Large intestine (tissue), 3 donors: ENCODE measurements at regions not wholly inside any gene's neighbourhood (a gene's known extent, or its start where the extent isn't known, plus 50 kb on each side); places are given as distances from the start of the nearest gene placed in this dataset.

Experiments used
- DNase-seq, 2 donors: peaks; one replicate each; pipeline versions ENCODE4 v3.0.0 to v3.0.0-alpha.2; 2013
- H3K27ac ChIP-seq: one replicate; pipeline ENCODE4 v1.5.1; 2013; ENCODE audit warnings: low read length
- H3K27me3 ChIP-seq: 2 replicates; pipeline ENCODE4 v1.6.1; 2013; ENCODE audit warnings: low read length; ENCODE audit not compliant: control insufficient read depth, insufficient read depth
- H3K36me3 ChIP-seq: 2 replicates; pipeline ENCODE4 v1.6.1; 2013; ENCODE audit warnings: low read length; ENCODE audit not compliant: control insufficient read depth, insufficient read depth
- H3K4me1 ChIP-seq: one replicate; pipeline ENCODE4 v1.6.1; 2013; ENCODE audit warnings: low read length; ENCODE audit not compliant: control insufficient read depth, insufficient read depth
- H3K4me3 ChIP-seq: one replicate; pipeline ENCODE4 v1.5.1; 2013; ENCODE audit warnings: low read length
- H3K9me3 ChIP-seq: one replicate; pipeline ENCODE4 v1.6.1; 2013; ENCODE audit warnings: mild to moderate bottlenecking, low read depth, low read length, moderate library complexity; ENCODE audit not compliant: control insufficient read depth
- WGBS: methylation state at CpG from one replicate; pipeline ENCODE4 v1.1.5; 2013; ENCODE audit warnings: low lambda C conversion rate; ENCODE audit not compliant: insufficient coverage; 5-methylcytosine and 5-hydroxymethylcytosine counted together

- no peaks in the 10 kb centered on the region for H3K9me3 ChIP-seq
- no peaks in the 10 kb centered on the region for H3K36me3 ChIP-seq
- H3K27me3 ChIP-seq, result no peaks in the 10 kb centered on the region
- WGBS, result no CpG with 5 or more reads among the region's 1 CpG
- no peak for DNase-seq
- peaks cover 15% of the 10 kb centered on the region for H3K4me1 ChIP-seq
- H3K27ac ChIP-seq, result no peak overlapping the region
- no peak overlapping the region for H3K4me3 ChIP-seq
Observed at GRCh38 chr12:91418221-91419090, 235.8 kb upstream of the DCN start.

- Histone ChIP-seq H3K4me3 (no peak overlapping the region), H3K27ac (no peak overlapping the region), H3K27me3 (no peaks in the 10 kb centered on the region), H3K36me3 (no peaks in the 10 kb centered on the region), H3K9me3 (no peaks in the 10 kb centered on the region), H3K4me1 (peaks cover 13% of the 10 kb centered on the region)
- 0% methylated on average over 1 of the region's 3 CpGs for WGBS
- DNase-seq, result no peak
Observed at GRCh38 chr12:91417650-91418049, 235.0 kb upstream of the DCN start.

DNA sequence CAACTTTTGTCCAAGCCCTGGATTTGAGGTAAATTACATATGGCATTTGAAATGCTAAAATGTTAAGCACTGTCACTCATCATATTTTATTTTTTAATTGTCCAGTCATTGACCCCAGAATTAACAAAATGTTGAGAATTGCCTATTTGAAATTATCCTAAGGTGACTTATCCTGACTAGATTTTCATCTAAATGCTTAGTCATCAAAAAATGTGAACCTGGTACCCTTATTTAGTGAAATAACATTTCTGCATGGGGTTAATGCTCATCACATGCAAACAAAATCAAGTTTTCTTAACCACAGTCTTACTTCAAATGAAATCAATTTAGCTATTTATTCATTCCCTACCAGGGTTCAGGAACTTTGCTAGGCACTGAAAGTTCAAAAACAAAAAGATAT lies 232.0 kb upstream of the DCN start:
- Histone ChIP-seq H3K27me3 (no peaks in the 10 kb centered on the region), H3K9me3 (no peaks in the 10 kb centered on the region), H3K36me3 (no peaks in the 10 kb centered on the region), H3K27ac (no peak overlapping the region), H3K4me3 (no peak overlapping the region), H3K4me1 (peaks cover 3% of the 10 kb centered on the region)
- DNase-seq, result no peak

GRCh38 chr12:91413581-91414546 lies 231.2 kb upstream of the DCN start:
- DNase-seq, result peak; percentile 77 to 90
- Histone ChIP-seq H3K4me1 (peaks cover 3% of the 10 kb centered on the region), H3K27ac (peak overlapping the region; percentile 81), H3K36me3 (no peaks in the 10 kb centered on the region), H3K27me3 (no peaks in the 10 kb centered on the region), H3K4me3 (no peak overlapping the region), H3K9me3 (no peaks in the 10 kb centered on the region)
- WGBS, result 87% methylated on average over 2 of the region's 6 CpGs

- Histone ChIP-seq H3K9me3 (no peaks in the 10 kb centered on the region), H3K27ac (no peak overlapping the region), H3K27me3 (no peaks in the 10 kb centered on the region), H3K36me3 (no peaks in the 10 kb centered on the region), H3K4me1 (no peaks in the 10 kb centered on the region), H3K4me3 (no peak overlapping the region)
- WGBS, result no CpG with 5 or more reads among the region's 1 CpG
- peak in 1 of 2 donors; percentile 12 for DNase-seq
Observed at GRCh38 chr12:91406920-91407341, 224.3 kb upstream of the DCN start.

- no CpG with 5 or more reads among the region's 4 CpGs for WGBS
- H3K36me3 ChIP-seq, result no peaks in the 10 kb centered on the region
- H3K4me3 ChIP-seq, result no peak overlapping the region
- H3K27me3 ChIP-seq, result no peaks in the 10 kb centered on the region
- no peaks in the 10 kb centered on the region for H3K9me3 ChIP-seq
- no peak overlapping the region for H3K27ac ChIP-seq
- DNase-seq, result no peak
- no peaks in the 10 kb centered on the region for H3K4me1 ChIP-seq
Observed at GRCh38 chr12:91404441-91404840, 221.8 kb upstream of the DCN start.

GRCh38 chr12:91401190-91401589 lies 218.6 kb upstream of the DCN start:
- Histone ChIP-seq H3K4me3 (no peak overlapping the region), H3K27ac (no peak overlapping the region), H3K4me1 (peaks cover 4% of the 10 kb centered on the region), H3K9me3 (no peaks in the 10 kb centered on the region), H3K36me3 (no peaks in the 10 kb centered on the region), H3K27me3 (no peaks in the 10 kb centered on the region)
- no peak for DNase-seq

DNA sequence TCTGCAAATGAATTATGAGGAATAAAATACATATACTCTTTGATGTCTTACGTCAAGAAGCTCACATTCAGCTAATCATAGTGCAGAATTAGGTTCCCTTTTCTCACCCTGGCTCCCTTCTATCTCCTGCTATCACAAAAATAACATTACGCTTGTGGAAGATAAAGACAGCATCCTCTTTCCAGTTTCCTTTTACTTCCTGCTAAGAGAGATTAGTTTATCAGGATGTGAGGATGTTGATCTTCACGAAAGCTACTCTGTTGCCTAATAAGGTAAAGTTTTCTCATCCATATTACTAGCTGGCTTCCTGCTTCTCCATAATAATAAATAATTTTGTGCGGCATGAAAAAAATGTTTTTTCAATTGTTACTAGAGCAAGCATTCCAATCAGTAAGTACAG lies 217.7 kb upstream of the DCN start:
- Histone ChIP-seq H3K4me3 (no peak overlapping the region), H3K27ac (no peak overlapping the region), H3K9me3 (no peaks in the 10 kb centered on the region), H3K4me1 (peaks cover 11% of the 10 kb centered on the region), H3K36me3 (no peaks in the 10 kb centered on the region), H3K27me3 (no peaks in the 10 kb centered on the region)
- WGBS, result no CpG with 5 or more reads among the region's 4 CpGs
- no peak for DNase-seq

DNA sequence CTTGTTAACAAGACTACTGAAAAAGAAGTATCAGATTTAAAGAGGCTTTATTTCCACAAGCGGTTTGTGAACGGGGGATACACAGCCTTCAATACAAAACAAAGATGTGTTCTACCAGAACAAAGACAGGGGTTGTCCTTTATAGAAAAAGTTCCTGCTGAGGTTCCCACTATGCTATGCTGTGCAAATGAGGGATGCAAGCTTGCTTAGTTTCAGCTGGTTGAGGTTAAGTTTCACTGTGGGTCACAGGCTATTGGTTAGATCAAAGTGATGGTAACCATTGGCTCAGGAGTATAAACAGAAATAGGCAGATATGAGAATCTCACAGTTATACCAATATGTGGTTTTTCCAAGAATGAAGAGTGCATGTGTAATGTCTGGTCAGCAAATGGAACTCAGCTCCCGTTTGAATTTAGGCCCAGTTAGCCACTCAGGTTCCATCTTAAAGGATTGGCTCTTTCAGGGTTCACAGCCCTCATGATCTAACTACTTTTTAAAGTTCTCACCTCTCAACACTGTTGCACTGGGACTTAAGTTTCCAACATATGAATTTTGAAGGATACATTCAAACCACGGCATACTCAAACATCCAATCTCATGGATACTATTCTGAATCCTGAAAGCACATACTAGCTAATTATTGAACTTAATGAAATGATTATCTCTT lies 215.4 kb upstream of the DCN start:
- Histone ChIP-seq H3K27ac (no peak overlapping the region), H3K4me3 (no peak overlapping the region), H3K27me3 (no peaks in the 10 kb centered on the region), H3K4me1 (peaks cover 15% of the 10 kb centered on the region), H3K36me3 (no peaks in the 10 kb centered on the region), H3K9me3 (peaks cover 6% of the 10 kb centered on the region)
- WGBS, result 100% methylated on average over 1 of the region's 4 CpGs
- no peak for DNase-seq

GRCh38 chr12:91396293-91396692 lies 213.7 kb upstream of the DCN start:
- peak overlapping the region; percentile 78 for H3K27ac ChIP-seq
- peaks cover 6% of the 10 kb centered on the region for H3K9me3 ChIP-seq
- H3K27me3 ChIP-seq, result no peaks in the 10 kb centered on the region
- DNase-seq, result peak; percentile 74 to 87
- peaks cover 15% of the 10 kb centered on the region for H3K4me1 ChIP-seq
- no peaks in the 10 kb centered on the region for H3K36me3 ChIP-seq
- no peak overlapping the region for H3K4me3 ChIP-seq
